Activated CD4-positive, alpha-beta T cell treated with anti-CD3 and anti-CD28 coated beads, Interleukin-2, Interleukin-4, amounts not matched to agents 100 ng/mL and 50 ng/mL, durations not matched to agents 16 hours and 8 hours (primary cell): ENCODE measurements at regions not wholly inside any gene's neighbourhood (a gene's known extent, or its start where the extent isn't known, plus 50 kb on each side); places are given as distances from the start of the nearest gene placed in this dataset.
"Not testable (repeated sequence)": the region's sequence is repeated elsewhere in the genome, so short reads cannot be mapped to it uniquely, and the experiment has no call there.

Experiments used
- DNase-seq: peaks from one replicate; pipeline ENCODE4 v3.0.0-alpha.2; 2020; ENCODE audit warnings: low spot score

DNA sequence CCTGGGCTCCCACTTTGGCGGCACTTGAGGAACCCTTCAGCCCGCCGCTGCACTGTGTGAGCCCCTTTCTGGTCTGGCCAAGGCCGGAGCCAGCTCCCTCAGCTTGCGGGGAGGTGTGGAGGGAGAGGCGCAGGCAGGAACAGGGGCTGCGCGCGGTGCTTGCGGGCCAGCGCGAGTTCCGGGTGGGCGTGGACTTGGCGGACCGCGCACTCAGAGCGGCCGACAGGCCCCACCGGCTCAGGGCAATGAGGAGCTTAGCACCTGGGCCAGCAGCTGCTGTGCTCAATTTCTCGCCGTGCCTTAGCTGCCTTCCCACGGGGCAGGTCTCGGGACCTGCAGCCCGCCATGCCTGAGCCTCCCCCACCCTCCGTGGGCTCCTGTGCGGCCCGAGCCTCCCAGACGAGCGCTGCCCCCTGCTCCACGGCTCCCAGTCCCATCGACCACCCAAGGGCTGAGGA, 324.8 kb downstream of the RAD51AP2 start:
- DNase-seq = not testable (repeated sequence)

DNA sequence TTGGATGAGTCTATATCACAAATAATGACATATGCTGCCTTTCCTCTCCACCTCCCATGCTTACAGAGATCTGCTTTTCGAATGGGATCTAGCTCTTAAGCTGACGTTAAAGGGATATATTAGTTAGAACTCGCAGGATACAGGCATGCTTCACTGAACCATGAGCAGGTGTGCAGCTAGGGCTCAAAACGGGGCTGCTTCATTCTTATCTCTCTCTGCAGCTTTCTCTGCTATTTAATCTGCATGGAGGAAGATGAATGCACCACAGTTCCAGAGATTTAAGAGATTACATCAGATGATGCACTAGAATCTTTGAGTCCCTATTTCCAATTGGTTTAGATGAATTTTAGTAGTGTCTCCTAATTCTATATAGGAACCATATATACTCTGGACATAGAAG, 327.0 kb downstream of the RAD51AP2 start:
- DNase-seq = no peak

DNA sequence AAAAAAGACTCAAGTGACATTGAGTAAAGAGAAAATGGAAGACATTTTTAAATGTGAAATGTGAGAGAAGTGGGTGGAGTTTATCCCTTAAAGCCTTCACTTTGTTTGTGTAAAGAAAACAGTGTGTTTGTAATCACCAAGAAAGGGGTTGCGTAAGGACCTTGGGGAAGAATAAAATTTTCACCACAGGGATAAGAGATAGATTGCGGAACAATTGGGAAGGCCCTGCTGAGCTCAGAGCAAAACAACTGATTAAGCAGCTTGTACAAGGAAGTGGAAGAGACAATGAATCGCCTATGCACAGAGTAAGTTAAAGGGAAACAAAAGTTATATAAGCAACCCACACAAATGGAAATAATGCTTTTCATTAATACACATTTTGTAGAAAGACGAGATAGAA, 327.7 kb downstream of the RAD51AP2 start:
- no peak for DNase-seq

DNA sequence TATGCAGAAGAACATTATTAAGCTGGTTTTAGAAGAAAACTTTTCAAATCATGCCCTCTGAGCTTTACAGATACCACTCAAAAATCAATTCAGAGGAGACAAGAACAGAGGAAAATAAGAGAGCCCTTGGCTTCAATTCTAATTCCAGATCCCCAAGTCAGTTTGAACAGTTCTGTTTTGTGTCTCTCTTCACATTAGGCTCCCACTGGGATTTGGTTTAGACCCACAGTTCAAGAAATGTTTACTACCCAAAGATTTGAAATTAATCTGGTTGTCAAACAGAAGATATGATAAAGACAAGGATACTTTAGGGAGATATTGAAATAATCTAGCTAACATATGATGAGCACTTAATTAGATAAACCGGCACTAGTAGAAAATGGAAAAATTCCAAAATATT, 329.5 kb downstream of the RAD51AP2 start:
- DNase-seq = no peak

DNA sequence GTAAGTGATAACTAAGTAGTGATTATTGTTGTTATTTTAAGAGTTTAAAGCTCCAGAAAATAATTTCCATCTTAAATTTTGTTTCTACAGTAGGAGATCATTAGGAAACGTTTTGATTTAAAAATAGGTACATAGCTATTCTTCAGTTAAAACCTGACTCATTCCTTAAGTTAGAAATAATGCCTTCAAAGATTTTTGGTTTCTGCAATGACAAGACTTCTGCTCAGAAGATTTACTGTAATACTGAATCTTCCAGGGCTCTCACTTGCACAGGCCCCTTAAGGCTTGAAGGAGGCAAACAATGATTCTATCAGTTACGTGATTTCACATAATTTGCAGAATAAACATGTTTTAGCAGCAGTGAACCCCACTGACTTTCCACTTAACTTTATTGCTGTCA, 333.7 kb downstream of the RAD51AP2 start:
- DNase-seq = no peak

DNA sequence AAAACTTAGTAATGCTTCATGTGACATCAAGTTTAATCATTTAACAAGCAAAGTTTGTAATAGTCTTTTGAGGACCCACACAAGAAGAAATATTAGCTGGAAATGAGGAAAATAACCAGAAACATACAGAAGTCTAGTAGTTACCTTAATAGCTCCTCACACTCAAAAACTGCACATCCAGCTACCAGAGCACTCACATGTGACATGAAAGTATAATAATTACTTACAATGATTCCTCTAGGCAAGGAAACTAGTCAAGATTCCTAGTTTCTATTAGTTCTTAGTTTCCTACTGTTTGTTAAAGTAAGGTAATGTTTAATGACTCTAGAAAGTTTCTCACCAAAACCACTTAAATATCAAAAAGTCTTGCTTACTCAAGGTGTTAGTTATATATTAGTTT, 335.8 kb downstream of the RAD51AP2 start:
- no peak for DNase-seq

DNA sequence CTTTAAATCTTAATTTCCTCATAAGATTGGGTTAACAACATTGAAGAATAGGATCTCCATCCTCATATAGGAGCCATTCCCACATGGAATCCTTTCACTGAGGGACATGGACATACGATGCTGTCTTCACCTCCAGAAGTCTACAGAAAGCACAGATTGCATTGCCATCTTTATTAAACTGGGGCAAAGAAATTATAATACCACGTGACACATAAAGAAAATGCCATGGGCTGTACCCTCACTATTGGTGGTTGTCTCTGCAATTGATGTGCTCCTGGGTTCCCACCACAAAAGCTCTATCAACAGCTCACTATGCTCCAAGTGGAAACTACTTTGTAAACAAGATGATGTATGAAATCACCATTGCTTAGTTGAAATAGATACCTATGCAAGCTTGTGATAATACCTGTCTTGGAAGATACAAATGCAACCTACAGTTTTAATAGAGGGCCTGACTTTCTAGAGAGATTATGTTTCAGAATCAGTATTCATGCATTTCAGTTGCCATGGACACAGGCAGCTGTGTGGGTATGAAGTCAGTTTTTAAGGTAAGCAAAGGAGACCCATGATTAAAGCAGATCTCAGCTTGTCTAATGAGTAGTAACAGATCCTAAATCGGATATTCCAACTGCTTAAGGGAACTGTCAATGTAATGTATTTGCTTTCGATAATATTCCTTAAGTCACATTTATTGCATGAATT, 337.0 kb downstream of the RAD51AP2 start:
- DNase-seq = no peak

DNA sequence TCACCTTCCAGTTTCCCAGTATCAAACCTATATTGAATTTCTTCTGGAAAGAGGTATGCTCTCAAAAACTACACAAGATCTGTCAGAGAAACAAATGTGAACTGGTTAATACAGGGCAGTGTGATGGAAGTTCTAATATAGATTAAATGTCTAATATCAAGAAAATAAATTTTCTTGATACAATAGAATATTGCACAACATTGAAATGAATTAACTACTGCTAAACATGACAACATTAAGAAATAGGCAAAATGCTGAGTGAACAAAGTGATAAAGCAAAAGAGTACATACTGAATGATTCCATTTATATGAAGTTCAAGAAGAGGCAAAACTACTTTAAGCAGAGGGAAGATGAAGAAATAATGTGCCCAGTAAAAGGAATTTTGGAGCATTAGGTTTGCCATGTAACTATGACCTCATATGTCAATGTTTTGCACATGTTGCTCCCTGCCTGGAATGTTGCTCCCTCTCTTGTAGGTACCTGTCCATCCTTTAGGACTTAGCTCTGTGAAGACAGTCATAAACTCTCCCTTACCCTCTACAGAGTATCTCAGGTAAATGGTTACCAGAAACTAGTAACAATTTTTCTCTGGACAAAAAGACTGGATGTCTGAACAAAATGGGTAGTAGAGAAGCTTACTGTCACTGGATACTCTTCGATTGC, 339.0 kb downstream of the RAD51AP2 start:
- DNase-seq = no peak

DNA sequence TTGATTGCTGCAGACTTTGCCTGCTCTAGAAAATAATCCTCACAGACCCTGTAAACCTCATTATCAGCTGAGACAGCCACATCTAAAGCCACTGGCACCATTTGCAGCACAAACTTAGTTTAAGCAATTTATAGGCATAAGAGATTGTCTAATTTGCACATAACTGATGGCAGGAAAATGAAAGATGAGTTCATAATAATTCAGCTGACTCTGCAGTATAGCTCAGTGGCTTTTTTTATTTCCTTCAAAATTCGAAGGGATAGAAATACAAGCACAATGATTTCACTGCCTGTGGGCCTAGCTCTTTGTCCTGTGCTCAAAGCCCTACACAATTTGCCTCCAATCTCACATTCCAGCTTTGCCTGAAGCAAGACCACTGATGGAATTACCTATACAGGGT, 341.2 kb downstream of the RAD51AP2 start:
- DNase-seq = no peak

DNA sequence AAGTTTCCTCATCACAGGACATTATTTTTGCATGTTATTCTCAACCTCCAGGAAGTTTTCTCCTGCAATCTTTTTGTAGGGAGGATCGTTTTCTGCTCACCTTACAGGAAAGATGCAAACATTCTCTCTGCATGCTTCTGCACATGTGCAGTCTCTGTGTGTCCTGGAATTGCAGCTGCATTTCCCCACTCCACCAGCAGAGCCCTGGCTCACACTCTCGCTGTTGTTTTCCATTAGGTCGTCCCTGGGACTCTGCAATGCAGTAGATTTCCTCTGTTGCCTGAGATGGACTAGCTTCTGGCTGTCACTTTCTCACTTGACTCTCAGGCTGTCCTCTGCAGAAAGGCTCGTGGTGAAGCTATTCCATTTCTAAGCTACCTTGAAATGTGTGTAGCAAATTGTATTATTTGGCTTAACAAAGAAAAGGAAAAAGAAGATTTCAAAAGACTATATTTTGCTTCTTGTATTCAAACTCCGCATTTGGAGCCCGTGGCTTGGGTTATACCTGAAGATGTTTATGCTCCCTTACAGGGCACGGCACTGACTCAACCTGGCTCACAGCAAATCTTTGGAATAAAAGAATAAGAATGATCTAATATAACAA, 346.7 kb downstream of the RAD51AP2 start:
- no peak for DNase-seq

DNA sequence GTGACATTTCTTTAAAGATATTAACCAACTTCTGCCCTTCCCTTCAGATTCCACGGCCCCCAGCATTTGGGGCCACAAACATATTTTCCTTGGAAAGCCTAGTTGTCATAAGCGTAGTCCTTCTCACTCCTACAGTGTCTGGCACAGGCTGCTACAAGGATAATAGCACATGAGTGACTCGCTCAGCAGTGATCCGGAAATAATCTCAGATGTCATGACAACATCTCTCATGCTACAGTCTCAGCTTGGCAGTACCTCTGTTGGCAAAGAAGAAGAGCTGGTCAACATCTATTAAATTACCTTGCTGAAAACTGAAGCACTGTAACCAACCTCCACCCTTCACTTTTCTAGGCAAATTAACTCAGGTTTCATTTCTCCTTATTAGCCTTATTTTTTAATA, 351.7 kb downstream of the RAD51AP2 start:
- DNase-seq = no peak

DNA sequence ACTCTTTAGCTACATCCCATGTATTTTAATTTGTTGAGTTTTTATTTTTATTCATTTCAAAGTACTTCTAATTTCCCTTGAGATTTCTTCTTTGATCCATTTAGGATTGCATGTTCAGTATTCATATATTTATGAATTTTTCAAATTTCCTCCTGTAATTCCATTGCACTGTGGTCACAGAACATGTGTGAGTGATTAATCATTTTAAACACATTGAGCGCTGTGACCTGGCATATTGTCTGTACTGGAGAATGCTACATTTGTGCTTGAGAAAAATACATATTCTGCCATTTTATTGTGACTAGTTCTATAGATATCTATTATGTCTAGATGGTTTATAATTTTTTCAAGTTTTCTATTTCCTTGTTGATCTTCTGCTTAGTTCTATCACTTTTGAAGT, 353.7 kb downstream of the RAD51AP2 start:
- DNase-seq = no peak

DNA sequence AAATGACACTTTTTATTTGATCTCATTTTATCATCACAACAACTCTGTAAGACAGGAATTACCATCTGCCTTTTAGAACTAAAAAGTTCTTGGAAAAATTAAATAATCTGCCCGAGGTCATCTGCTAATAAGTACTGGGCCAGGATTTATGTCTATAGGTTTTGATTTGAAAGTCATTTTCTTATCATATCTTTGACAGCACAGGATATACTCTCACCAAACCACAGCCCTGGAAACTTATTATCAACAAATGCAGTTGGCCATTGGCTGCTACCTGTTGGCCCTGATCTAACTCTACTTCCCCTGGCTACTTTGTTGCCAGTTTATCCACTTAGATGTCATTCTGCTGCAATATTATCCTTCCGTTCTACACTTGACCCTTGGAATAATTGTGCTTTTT, 354.6 kb downstream of the RAD51AP2 start:
- DNase-seq = no peak

DNA sequence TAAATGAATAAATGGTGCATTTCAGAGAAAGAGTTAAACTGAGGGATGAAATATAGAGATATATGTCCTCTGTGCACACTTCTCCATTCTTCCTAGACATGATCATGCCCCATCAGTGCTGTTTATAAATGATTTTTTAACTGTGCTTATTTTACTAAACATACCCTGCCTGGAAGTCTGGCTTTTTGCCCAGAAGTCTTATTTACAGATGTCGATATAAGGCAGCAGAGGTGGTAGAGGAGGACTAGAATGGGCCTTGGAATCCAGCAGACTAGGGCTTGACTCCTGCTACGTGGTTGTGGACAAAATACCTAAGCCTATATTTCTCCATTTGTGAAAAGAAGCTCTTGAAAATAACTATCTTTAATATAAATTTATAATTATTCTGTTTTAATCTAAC, 355.5 kb downstream of the RAD51AP2 start:
- no peak for DNase-seq

DNA sequence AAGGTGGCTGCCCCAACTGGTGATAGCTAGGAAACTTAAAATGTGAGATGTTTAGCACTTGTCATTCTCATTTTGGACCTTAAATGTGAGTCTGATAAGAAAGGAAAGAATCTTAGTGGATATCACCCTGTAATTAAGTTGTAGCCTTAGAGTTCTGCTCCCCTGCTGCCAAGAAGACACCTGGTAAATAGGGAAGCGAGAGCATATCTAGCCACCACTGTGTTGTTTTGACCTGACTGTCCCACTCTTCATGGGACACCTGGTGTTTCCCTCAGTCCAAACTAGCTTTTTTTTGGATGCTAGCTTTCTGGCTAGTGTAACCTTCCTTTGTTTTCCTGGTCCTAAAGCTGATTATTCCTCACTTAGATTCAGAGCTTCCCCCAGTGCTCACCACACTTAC, 357.6 kb downstream of the RAD51AP2 start:
- no peak for DNase-seq

DNA sequence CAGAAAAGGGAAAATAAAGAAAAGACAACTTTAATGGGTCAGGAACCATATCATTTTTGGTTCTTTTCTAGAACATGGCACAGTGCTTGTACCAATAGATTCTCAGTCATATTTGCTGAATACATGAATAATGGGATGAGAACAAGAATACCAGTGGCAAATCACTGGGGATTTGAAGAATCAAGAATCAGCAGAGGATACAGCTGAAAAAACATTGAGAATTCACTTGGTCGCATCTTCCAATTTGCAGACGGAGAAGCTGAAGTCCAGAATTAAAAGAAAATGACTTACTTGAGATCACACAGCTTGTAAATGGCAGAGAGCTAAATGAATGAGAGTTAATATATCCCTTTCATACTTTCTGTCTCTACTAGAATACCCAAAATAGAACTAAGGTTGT, 362.2 kb downstream of the RAD51AP2 start:
- no peak for DNase-seq

DNA sequence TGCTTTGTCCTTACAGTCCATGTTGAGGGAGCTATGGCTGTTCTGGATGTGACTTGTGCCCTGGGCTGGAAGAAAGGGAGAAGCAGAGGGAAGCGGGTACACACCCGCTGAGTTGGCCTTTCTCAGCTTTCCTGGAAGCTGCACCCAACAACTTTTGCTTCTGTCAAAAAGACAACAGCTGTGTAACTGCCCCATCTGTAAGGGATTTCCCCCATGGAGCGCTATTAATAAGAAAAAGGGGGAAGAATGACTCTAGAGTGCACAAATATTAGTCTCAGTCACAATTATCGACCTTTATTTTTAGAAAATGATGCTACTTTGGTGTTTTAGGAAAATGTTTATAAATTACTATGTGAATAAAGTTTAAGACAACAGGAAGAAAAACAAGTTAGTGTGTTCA, 368.3 kb downstream of the RAD51AP2 start:
- no peak for DNase-seq

DNA sequence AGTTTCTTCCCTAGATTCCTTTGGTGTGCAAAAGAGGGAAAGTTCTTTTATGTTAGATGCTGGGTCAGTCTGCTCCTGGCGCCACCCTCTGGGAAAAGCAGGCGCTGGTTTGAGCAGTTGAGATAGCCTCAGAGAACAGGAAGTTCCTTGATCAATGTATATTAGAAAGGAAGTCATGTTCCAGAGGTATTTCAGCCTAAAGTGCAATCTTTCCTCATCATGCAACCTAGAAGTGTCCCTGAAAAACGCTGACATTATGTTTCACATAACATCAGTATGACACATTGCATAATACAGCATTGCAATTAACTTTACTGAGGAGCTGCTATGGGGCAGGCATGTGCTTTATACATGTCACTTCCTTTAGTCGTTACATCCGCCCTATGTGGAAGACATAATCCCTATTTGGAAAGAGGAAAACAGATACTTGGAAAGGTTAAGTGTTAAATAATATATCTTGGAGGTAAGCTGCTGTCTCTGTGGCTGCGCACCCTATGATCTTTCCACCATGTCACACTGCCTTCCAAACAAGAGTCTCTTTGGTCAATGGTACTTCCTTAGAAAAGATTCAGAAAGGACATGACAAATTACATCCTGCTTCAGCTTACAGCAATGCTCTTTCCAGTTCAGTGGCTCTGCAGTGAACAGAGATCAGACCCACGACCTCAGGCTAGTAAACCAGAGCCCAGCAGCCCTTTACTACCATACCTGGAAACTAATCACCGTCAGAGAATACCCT, 369.7 kb downstream of the RAD51AP2 start:
- DNase-seq = no peak

DNA sequence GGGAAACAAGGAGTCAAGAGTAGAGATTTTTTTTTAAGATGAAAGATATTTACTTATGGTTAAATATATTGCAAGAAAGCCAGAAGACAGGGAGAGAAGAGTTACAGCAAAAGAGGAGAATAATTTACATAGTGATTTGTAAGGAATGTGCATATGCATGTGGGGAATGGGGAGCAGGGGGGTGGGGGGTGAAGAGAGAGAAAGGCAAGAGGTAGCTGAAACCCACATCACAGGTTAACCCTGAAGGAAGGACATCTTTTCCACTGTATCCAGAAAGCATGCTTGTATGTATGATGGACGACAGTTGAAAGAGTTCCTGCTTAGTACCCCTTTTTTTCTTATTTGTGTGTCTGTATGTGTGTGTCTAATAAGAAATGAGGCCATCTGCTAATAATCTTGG, 371.9 kb downstream of the RAD51AP2 start:
- no peak for DNase-seq

DNA sequence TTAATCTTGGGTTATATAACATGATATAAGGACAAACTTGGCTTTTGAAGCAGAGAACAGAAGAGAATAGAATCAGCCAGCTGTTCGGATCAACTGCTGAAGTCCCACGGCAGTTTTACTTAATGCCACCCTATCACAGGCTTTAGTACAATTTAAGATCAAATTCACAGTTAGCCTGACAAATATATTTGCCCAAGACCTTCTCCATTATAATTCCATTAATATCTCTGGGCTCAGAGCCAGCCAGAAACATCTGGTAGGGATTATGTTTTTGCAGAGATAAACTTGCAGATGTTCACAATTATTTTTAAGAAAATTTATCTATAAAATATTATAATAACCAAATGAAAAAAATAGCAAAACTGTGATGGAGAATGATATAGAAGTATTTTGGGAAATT, 381.4 kb downstream of the RAD51AP2 start:
- no peak for DNase-seq

DNA sequence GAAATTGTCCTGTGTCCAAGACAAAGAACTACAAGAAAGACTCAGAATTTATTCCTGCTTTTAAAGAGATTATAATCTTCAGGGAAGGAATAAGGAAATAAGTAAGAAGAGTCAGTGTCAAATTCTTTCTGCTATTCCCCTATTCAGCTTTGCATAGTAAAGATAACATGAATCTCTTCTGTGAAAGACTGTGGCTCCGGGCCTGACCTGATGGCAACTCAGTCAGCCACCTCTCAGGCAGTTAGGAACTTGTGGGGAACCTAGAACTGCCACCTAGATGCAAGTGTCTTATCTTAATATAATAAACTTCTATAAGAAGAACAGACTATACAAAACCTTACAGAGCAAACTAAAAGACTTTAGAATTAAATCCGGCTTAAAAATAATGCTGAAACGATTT, 382.0 kb downstream of the RAD51AP2 start:
- no peak for DNase-seq

DNA sequence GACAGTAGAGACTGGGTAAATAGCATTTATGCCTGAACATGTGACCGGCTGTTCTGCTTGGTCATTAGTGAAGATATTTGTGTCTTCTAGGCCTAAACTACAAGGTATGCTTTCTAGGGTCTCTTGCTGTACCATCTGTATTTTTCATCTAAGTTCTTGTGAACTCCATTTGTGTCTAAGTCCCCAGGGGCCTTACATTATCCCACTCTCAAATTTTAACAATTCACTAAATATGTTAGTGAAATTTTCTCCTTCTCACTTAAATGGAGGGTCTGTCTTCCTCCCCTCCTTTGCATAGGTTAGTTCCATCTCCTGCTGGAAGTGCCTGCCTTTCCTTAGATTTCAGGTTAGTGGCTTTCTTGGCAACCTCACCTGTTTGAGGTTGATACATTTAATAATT, 382.6 kb downstream of the RAD51AP2 start:
- no peak for DNase-seq
